Upper lobe of left lung (tissue), 4 donors: ENCODE measurements at regions not wholly inside any gene's neighbourhood (a gene's known extent, or its start where the extent isn't known, plus 50 kb on each side); places are given as distances from the start of the nearest gene placed in this dataset.

Experiments
- CTCF ChIP-seq, 6 experiments: fragments of 450-650 bp in 4 of 6; fragments of 200-600 bp in 2 of 6; sonication (generic) in 2 of 6; IDR thresholded peaks; one replicate each; pipeline ENCODE4 v1.5.1; 2016 to 2019; ENCODE audit warnings: antibody characterized with exemption in 6 of 6
- POLR2A ChIP-seq, 4 donors: fragments of 450-650 bp; IDR thresholded peaks; one replicate each; pipeline ENCODE4 v1.5.1; 2016 to 2017; ENCODE audit warnings: antibody characterized with exemption in 4 of 4, mild to moderate bottlenecking in 2 of 4
- POLR2AphosphoS5 ChIP-seq, 2 donors: sonication (generic); formaldehyde crosslinking; IDR thresholded peaks; one replicate each; pipeline ENCODE4 v1.5.1; 2017; ENCODE audit warnings: antibody characterized with exemption in 2 of 2

GRCh38 chr2:236745420-236746210 lies 176.0 kb downstream of the ACKR3 start:
- no peak for TF ChIP-seq CTCF (IDR thresholded peaks at IDR 0.05)
- TF ChIP-seq POLR2A (IDR thresholded peaks at IDR 0.05) = no peak
- TF ChIP-seq POLR2AphosphoS5 (IDR thresholded peaks at IDR 0.05) = no peak
